HG02588 (cell line): ENCODE measurements at regions not wholly inside any gene's neighbourhood (a gene's known extent, or its start where the extent isn't known, plus 50 kb on each side); places are given as distances from the start of the nearest gene placed in this dataset.
"Not testable (repeated sequence)": the region's sequence is repeated elsewhere in the genome, so short reads cannot be mapped to it uniquely, and the experiment has no call there.

Source experiments
- ATAC-seq: cut with Tn5 transposase; IDR thresholded peaks from one replicate; pipeline ENCODE4 v1.9.1; 2021; ENCODE audit warnings: mild to moderate bottlenecking, moderate library complexity; ENCODE audit not compliant: unreplicated experiment

- no peak for ATAC-seq
Observed at GRCh38 chrX:128436397-128437103, 384.3 kb upstream of the ACTRT1 start.

- no peak for ATAC-seq
Observed at GRCh38 chrX:128425546-128425945, 373.3 kb upstream of the ACTRT1 start.

GRCh38 chrX:128408842-128409241, 356.6 kb upstream of the ACTRT1 start:
- no peak for ATAC-seq

- ATAC-seq, result no peak
Observed at GRCh38 chrX:128396601-128397000, 344.4 kb upstream of the ACTRT1 start.

GRCh38 chrX:128383846-128384245, 331.6 kb upstream of the ACTRT1 start:
- not testable (repeated sequence) for ATAC-seq

GRCh38 chrX:128365492-128365891, 313.3 kb upstream of the ACTRT1 start:
- no peak for ATAC-seq

GRCh38 chrX:128335671-128336070, 283.5 kb upstream of the ACTRT1 start:
- no peak for ATAC-seq

GRCh38 chrX:128334821-128335220, 282.6 kb upstream of the ACTRT1 start:
- ATAC-seq, result no peak

GRCh38 chrX:128310912-128311311, 258.7 kb upstream of the ACTRT1 start:
- ATAC-seq, result no peak

- no peak for ATAC-seq
Observed at GRCh38 chrX:128309311-128309710, 257.1 kb upstream of the ACTRT1 start.

GRCh38 chrX:128294198-128294597, 242.0 kb upstream of the ACTRT1 start:
- no peak for ATAC-seq

GRCh38 chrX:128287693-128288092, 235.5 kb upstream of the ACTRT1 start:
- no peak for ATAC-seq

GRCh38 chrX:128250621-128251020, 198.4 kb upstream of the ACTRT1 start:
- no peak for ATAC-seq

- ATAC-seq, result no peak
Observed at GRCh38 chrX:128216364-128216763, 164.2 kb upstream of the ACTRT1 start.

GRCh38 chrX:128165884-128166408, 113.7 kb upstream of the ACTRT1 start:
- ATAC-seq, result no peak

GRCh38 chrX:128156204-128156603, 104.0 kb upstream of the ACTRT1 start:
- ATAC-seq, result no peak

- no peak for ATAC-seq
Observed at GRCh38 chrX:128142745-128143144, 90.5 kb upstream of the ACTRT1 start.

- ATAC-seq, result no peak
Observed at GRCh38 chrX:128106630-128107029, 54.4 kb upstream of the ACTRT1 start.

- no peak for ATAC-seq
Observed at GRCh38 chrX:128105659-128106058, 53.5 kb upstream of the ACTRT1 start.
